Stimulated activated naive B cell treated with anti-CD40 and anti-IgM and Interleukin-4, amounts not matched to agents 10 μg/mL and 1 μg/mL and 100 μg/mL, for 72 hours (primary cell): ENCODE measurements at regions not wholly inside any gene's neighbourhood (a gene's known extent, or its start where the extent isn't known, plus 50 kb on each side); places are given as distances from the start of the nearest gene placed in this dataset.

Experiments
- ATAC-seq, 2 donors: fragments of 150-1000 bp; cut with Tn5 transposase; replicated peaks; 2 replicates each; pipeline ENCODE4 v1.10.0; 2021; ENCODE audit warnings: moderate library complexity in 1 of 2
- DNase-seq: peaks from one replicate; pipeline ENCODE4 v3.0.0; 2021
- H3K27ac Mint-ChIP-seq: one replicate; pipeline ENCODE4 v1.8.0; 2022; ENCODE audit warnings: mild to moderate bottlenecking, mixed read lengths
- H3K27me3 Mint-ChIP-seq, 2 donors: one replicate each; pipeline ENCODE4 v1.8.0; 2022; ENCODE audit warnings: mixed read lengths in 2 of 2
- H3K36me3 Mint-ChIP-seq, 2 donors: one replicate each; pipeline ENCODE4 v1.8.0; 2022; ENCODE audit warnings: mixed read lengths in 2 of 2, mild to moderate bottlenecking in 1 of 2
- H3K4me1 Mint-ChIP-seq, 2 donors: one replicate each; pipeline ENCODE4 v1.8.0; 2022; ENCODE audit warnings: mixed read lengths in 2 of 2, mild to moderate bottlenecking in 1 of 2
- H3K4me3 Mint-ChIP-seq, 2 donors: one replicate each; pipeline ENCODE4 v1.8.0; 2022; ENCODE audit warnings: mild to moderate bottlenecking in 2 of 2, mixed read lengths in 2 of 2, moderate library complexity in 1 of 2
- H3K9me3 Mint-ChIP-seq, 2 donors: one replicate each; pipeline ENCODE4 v1.8.0; 2022; ENCODE audit warnings: mixed read lengths in 2 of 2, mild to moderate bottlenecking in 1 of 2

- Mint-ChIP-seq H3K4me1 (peaks cover 0 to 6% of the 10 kb centered on the region in 2 donors), H3K9me3 (peaks cover 5 to 10% of the 10 kb centered on the region in 2 donors), H3K27me3 (peaks cover 37 to 41% of the 10 kb centered on the region in 2 donors), H3K4me3 (no peak overlapping the region), H3K27ac (no peak overlapping the region), H3K36me3 (peaks cover 0 to under 1% of the 10 kb centered on the region in 2 donors)
- DNase-seq (no peak), ATAC-seq (no peak)
These were observed 136.5 kb upstream of the VRK1 start for GRCh38 chr14:96660667-96661066.

GRCh38 chr14:96661244-96661969 is 135.8 kb upstream of the VRK1 start:
- H3K4me3 Mint-ChIP-seq, result no peak overlapping the region
- no peak overlapping the region for H3K27ac Mint-ChIP-seq
- H3K27me3 Mint-ChIP-seq, result peaks cover 35 to 46% of the 10 kb centered on the region in 2 donors
- H3K36me3 Mint-ChIP-seq, result no peaks in the 10 kb centered on the region
- DNase-seq (no peak), ATAC-seq (no peak)
- peaks cover 0 to 6% of the 10 kb centered on the region in 2 donors for H3K4me1 Mint-ChIP-seq
- H3K9me3 Mint-ChIP-seq, result peaks cover 5 to 10% of the 10 kb centered on the region in 2 donors

GRCh38 chr14:96662116-96662970 is 134.8 kb upstream of the VRK1 start:
- no peak for ATAC-seq
- peaks cover 40 to 48% of the 10 kb centered on the region in 2 donors for H3K27me3 Mint-ChIP-seq
- no peak for DNase-seq
- no peak overlapping the region for H3K27ac Mint-ChIP-seq
- no peaks in the 10 kb centered on the region for H3K36me3 Mint-ChIP-seq
- H3K4me3 Mint-ChIP-seq, result no peak overlapping the region
- H3K4me1 Mint-ChIP-seq, result peaks cover 0 to 6% of the 10 kb centered on the region in 2 donors
- H3K9me3 Mint-ChIP-seq, result peaks cover 4 to 5% of the 10 kb centered on the region in 2 donors

GRCh38 chr14:96663076-96663475 is 134.1 kb upstream of the VRK1 start:
- no peak for DNase-seq
- no peaks in the 10 kb centered on the region for H3K9me3 Mint-ChIP-seq
- no peaks in the 10 kb centered on the region for H3K36me3 Mint-ChIP-seq
- ATAC-seq, result no peak
- H3K27me3 Mint-ChIP-seq, result peaks cover 39 to 47% of the 10 kb centered on the region in 2 donors
- no peak overlapping the region for H3K4me3 Mint-ChIP-seq
- H3K4me1 Mint-ChIP-seq, result peaks cover 0 to 6% of the 10 kb centered on the region in 2 donors
- no peak overlapping the region for H3K27ac Mint-ChIP-seq

- no peak for ATAC-seq
- H3K27me3 Mint-ChIP-seq, result peaks cover 44 to 51% of the 10 kb centered on the region in 2 donors
- no peak overlapping the region for H3K27ac Mint-ChIP-seq
These were observed 133.6 kb upstream of the VRK1 start for GRCh38 chr14:96663491-96664067.

GRCh38 chr14:96666088-96666487 is 131.1 kb upstream of the VRK1 start:
- Mint-ChIP-seq H3K36me3 (no peaks in the 10 kb centered on the region), H3K4me3 (no peak overlapping the region)

More at GRCh38 chr14:96663491-96664067, 133.6 kb upstream of the VRK1 start:
- no peaks in the 10 kb centered on the region for H3K9me3 Mint-ChIP-seq
- no peak overlapping the region for H3K4me3 Mint-ChIP-seq
- DNase-seq, result no peak
- H3K4me1 Mint-ChIP-seq, result peaks cover 0 to 6% of the 10 kb centered on the region in 2 donors
- no peaks in the 10 kb centered on the region for H3K36me3 Mint-ChIP-seq

GRCh38 chr14:96670391-96670790 is 126.8 kb upstream of the VRK1 start:
- no peaks in the 10 kb centered on the region for H3K4me1 Mint-ChIP-seq
- H3K9me3 Mint-ChIP-seq, result peaks cover 0 to 2% of the 10 kb centered on the region in 2 donors
- H3K27me3 Mint-ChIP-seq, result peaks cover 26 to 37% of the 10 kb centered on the region in 2 donors
- no peak overlapping the region for H3K27ac Mint-ChIP-seq
- H3K4me3 Mint-ChIP-seq, result no peak overlapping the region
- DNase-seq (no peak), ATAC-seq (no peak)
- no peaks in the 10 kb centered on the region for H3K36me3 Mint-ChIP-seq

More at GRCh38 chr14:96666088-96666487, 131.1 kb upstream of the VRK1 start:
- Mint-ChIP-seq H3K27me3 (peaks cover 30 to 37% of the 10 kb centered on the region in 2 donors), H3K9me3 (no peaks in the 10 kb centered on the region), H3K27ac (no peak overlapping the region), H3K4me1 (peaks cover 0 to under 1% of the 10 kb centered on the region in 2 donors)
- DNase-seq (no peak), ATAC-seq (no peak)

- peaks cover 0 to 2% of the 10 kb centered on the region in 2 donors for H3K9me3 Mint-ChIP-seq
- ATAC-seq, result no peak
- H3K27me3 Mint-ChIP-seq, result peaks cover 22 to 41% of the 10 kb centered on the region in 2 donors
- no peak for DNase-seq
- H3K27ac Mint-ChIP-seq, result no peak overlapping the region
- no peaks in the 10 kb centered on the region for H3K36me3 Mint-ChIP-seq
- no peak overlapping the region for H3K4me3 Mint-ChIP-seq
- H3K4me1 Mint-ChIP-seq, result no peaks in the 10 kb centered on the region
These were observed 126.0 kb upstream of the VRK1 start for GRCh38 chr14:96671218-96671617.

- H3K27me3 Mint-ChIP-seq, result peaks cover 20 to 46% of the 10 kb centered on the region in 2 donors
These were observed 123.5 kb upstream of the VRK1 start for GRCh38 chr14:96673706-96674105.

GRCh38 chr14:96674121-96674520 is 123.1 kb upstream of the VRK1 start:
- Mint-ChIP-seq H3K27me3 (peaks cover 19 to 44% of the 10 kb centered on the region in 2 donors), H3K4me3 (no peak overlapping the region), H3K27ac (no peak overlapping the region), H3K4me1 (no peaks in the 10 kb centered on the region), H3K9me3 (peaks cover 2 to 3% of the 10 kb centered on the region in 2 donors), H3K36me3 (no peaks in the 10 kb centered on the region)
- ATAC-seq (no peak), DNase-seq (no peak)

More at GRCh38 chr14:96673706-96674105, 123.5 kb upstream of the VRK1 start:
- H3K36me3 Mint-ChIP-seq, result no peaks in the 10 kb centered on the region
- no peak for DNase-seq
- no peaks in the 10 kb centered on the region for H3K4me1 Mint-ChIP-seq
- H3K9me3 Mint-ChIP-seq, result peaks cover 2 to 3% of the 10 kb centered on the region in 2 donors
- no peak overlapping the region for H3K27ac Mint-ChIP-seq
- no peak overlapping the region for H3K4me3 Mint-ChIP-seq
- ATAC-seq, result no peak

GRCh38 chr14:96676166-96676565 is 121.0 kb upstream of the VRK1 start:
- Mint-ChIP-seq H3K27ac (no peak overlapping the region), H3K4me1 (no peaks in the 10 kb centered on the region), H3K9me3 (peaks cover 2 to 3% of the 10 kb centered on the region in 2 donors), H3K27me3 (peaks cover 30 to 45% of the 10 kb centered on the region in 2 donors), H3K4me3 (no peak overlapping the region), H3K36me3 (peaks cover 0 to 2% of the 10 kb centered on the region in 2 donors)
- ATAC-seq, result no peak
- no peak for DNase-seq

- no peak overlapping the region for H3K27ac Mint-ChIP-seq
- no peak for ATAC-seq
- peaks cover 4 to 5% of the 10 kb centered on the region in 2 donors for H3K9me3 Mint-ChIP-seq
- peaks cover 0 to 2% of the 10 kb centered on the region in 2 donors for H3K36me3 Mint-ChIP-seq
- H3K4me3 Mint-ChIP-seq, result no peak overlapping the region
- no peak for DNase-seq
- H3K4me1 Mint-ChIP-seq, result no peaks in the 10 kb centered on the region
- H3K27me3 Mint-ChIP-seq, result peaks cover 35 to 39% of the 10 kb centered on the region in 2 donors
These were observed 115.4 kb upstream of the VRK1 start for GRCh38 chr14:96681829-96682228.

- Mint-ChIP-seq H3K4me3 (no peak overlapping the region), H3K27ac (no peak overlapping the region), H3K36me3 (peaks cover 0 to 2% of the 10 kb centered on the region in 2 donors), H3K27me3 (peaks cover 29 to 38% of the 10 kb centered on the region in 2 donors), H3K4me1 (no peaks in the 10 kb centered on the region), H3K9me3 (peaks cover 3 to 5% of the 10 kb centered on the region in 2 donors)
- DNase-seq, result no peak
- no peak for ATAC-seq
These were observed 114.8 kb upstream of the VRK1 start for GRCh38 chr14:96682401-96682800.
